Glutamatergic neuron (in vitro differentiated cells): ENCODE measurements at regions not wholly inside any gene's neighbourhood (a gene's known extent, or its start where the extent isn't known, plus 50 kb on each side); places are given as distances from the start of the nearest gene placed in this dataset.

ENCODE experiments used
- DNase-seq: peaks from one replicate; pipeline ENCODE4 v3.0.0; 2022
- H3K27ac Mint-ChIP-seq: one replicate; pipeline ENCODE4 v1.8.0; 2020; ENCODE audit warnings: mild to moderate bottlenecking, mixed read lengths, inconsistent platforms; ENCODE audit not compliant: unreplicated experiment
- H3K27me3 Mint-ChIP-seq: one replicate; pipeline ENCODE4 v1.8.0; 2020; ENCODE audit warnings: mild to moderate bottlenecking, moderate library complexity, mixed read lengths, inconsistent platforms; ENCODE audit not compliant: unreplicated experiment
- H3K36me3 Mint-ChIP-seq: one replicate; pipeline ENCODE4 v1.8.0; 2020; ENCODE audit warnings: mild to moderate bottlenecking, mixed read lengths, inconsistent platforms; ENCODE audit not compliant: unreplicated experiment
- H3K4me1 Mint-ChIP-seq: one replicate; pipeline ENCODE4 v1.8.0; 2020; ENCODE audit warnings: mild to moderate bottlenecking, low read depth, mixed read lengths, inconsistent platforms; ENCODE audit not compliant: unreplicated experiment
- H3K4me3 Mint-ChIP-seq: one replicate; pipeline ENCODE4 v1.8.0; 2020; ENCODE audit warnings: mild to moderate bottlenecking, mixed read lengths, inconsistent platforms; ENCODE audit not compliant: unreplicated experiment
- H3K9me3 Mint-ChIP-seq: one replicate; pipeline ENCODE4 v1.8.0; 2020; ENCODE audit warnings: mild to moderate bottlenecking, moderate library complexity, mixed read lengths, inconsistent platforms; ENCODE audit not compliant: unreplicated experiment
- TF ChIP-seq, protein P1 (sequence below): fragments of 200-600 bp; sonication (generic); IDR thresholded peaks from one replicate; pipeline ENCODE4 v1.5.0; 2021; ENCODE audit not compliant: partially characterized antibody, unreplicated experiment

DNA sequence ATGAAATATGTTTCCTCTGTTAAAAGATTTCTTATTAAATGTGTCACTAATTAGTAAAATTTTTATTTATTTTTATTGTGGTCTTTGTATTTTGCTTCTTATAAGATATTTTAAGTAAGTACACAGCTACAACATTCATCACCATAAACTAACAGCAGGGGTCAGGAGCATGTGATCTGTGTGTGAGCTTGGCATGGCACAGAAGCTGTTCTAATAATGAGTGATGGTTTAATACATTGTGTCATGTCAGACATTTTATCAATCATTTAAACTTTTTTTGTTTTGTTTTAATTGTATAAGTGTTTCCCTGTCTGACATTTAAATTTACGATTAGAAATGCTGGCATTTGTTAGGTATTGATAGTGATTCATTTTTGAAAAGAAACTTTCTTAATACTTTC, 585.4 kb downstream of the DSC3 start:
- no peaks in the 10 kb centered on the region for H3K4me1 Mint-ChIP-seq
- no peaks in the 10 kb centered on the region for H3K36me3 Mint-ChIP-seq

DNA sequence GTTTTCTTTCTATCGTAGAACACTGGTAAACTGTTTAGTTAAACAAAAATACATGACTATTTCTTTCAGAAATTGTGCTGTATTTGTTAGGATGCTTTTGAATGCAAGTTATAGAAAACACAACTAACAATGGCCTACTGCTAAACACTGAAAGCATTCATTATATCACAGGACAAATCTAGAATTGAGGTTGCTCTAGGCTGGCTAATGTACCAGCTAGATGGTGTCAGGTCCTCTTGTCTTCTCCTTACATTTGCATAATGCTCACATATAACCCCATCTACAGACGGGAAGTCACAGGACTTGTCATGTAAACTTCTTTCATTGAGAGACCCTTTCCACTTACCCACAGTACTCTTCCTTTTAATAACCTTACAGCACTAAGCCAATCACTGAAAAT, 586.8 kb downstream of the DSC3 start:
- DNase-seq = no peak
- H3K27ac Mint-ChIP-seq = no peak overlapping the region
- H3K27me3 Mint-ChIP-seq = no peaks in the 10 kb centered on the region
- no peaks in the 10 kb centered on the region for H3K36me3 Mint-ChIP-seq
- TF ChIP-seq, protein P1, sequence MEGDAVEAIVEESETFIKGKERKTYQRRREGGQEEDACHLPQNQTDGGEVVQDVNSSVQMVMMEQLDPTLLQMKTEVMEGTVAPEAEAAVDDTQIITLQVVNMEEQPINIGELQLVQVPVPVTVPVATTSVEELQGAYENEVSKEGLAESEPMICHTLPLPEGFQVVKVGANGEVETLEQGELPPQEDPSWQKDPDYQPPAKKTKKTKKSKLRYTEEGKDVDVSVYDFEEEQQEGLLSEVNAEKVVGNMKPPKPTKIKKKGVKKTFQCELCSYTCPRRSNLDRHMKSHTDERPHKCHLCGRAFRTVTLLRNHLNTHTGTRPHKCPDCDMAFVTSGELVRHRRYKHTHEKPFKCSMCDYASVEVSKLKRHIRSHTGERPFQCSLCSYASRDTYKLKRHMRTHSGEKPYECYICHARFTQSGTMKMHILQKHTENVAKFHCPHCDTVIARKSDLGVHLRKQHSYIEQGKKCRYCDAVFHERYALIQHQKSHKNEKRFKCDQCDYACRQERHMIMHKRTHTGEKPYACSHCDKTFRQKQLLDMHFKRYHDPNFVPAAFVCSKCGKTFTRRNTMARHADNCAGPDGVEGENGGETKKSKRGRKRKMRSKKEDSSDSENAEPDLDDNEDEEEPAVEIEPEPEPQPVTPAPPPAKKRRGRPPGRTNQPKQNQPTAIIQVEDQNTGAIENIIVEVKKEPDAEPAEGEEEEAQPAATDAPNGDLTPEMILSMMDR = no peak
- no peaks in the 10 kb centered on the region for H3K9me3 Mint-ChIP-seq
- no peaks in the 10 kb centered on the region for H3K4me1 Mint-ChIP-seq
- H3K4me3 Mint-ChIP-seq = no peak overlapping the region

More for the DNA sequence above, 585.4 kb downstream of the DSC3 start:
- H3K9me3 Mint-ChIP-seq = no peaks in the 10 kb centered on the region
- H3K4me3 Mint-ChIP-seq = no peak overlapping the region
- no peak for DNase-seq
- H3K27me3 Mint-ChIP-seq = no peaks in the 10 kb centered on the region
- H3K27ac Mint-ChIP-seq = no peak overlapping the region
- TF ChIP-seq, protein P1 = no peak

DNA sequence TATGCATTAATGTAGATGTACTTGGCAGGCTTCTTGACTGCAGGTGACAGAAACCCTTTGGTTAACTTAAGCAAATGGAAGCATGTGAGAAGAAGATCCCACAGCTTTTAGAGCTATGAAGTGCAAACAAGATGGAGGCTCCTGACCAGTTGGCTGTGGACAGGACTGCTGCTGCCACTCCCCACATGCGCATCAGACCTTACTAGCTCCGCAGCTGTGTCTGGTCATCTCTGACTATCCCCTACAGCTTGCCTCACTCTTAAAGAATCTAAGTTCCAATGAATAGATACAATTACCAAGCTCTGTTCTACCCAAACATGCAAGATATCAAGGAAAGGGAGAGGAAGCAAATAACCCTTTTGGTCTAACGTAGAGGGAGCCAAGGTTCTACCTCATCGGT, 587.6 kb downstream of the DSC3 start:
- DNase-seq = no peak
- Mint-ChIP-seq H3K9me3 (no peaks in the 10 kb centered on the region), H3K27me3 (no peaks in the 10 kb centered on the region), H3K36me3 (no peaks in the 10 kb centered on the region), H3K4me3 (no peak overlapping the region), H3K27ac (no peak overlapping the region), H3K4me1 (no peaks in the 10 kb centered on the region)
- TF ChIP-seq, protein P1 = no peak

DNA sequence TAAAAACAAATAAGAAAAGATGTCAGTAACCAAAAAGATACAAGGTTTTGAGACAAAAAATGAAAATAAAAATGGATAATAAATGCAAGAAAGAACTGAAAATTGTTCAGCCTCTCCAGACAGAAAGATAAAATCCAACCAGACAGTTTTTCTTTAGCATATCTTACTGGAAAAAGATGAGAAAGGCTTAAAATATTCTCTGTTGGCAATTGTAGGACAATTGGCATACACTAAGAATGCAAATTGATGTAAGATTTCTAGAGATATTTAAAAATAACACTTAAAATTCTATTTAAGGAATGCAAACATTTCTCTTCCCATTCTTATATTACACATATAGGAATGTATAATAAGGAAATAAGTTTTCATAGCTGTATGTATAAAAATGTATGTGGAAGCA, 590.6 kb downstream of the DSC3 start:
- DNase-seq = no peak
- TF ChIP-seq, protein P1 = no peak
- H3K27me3 Mint-ChIP-seq = no peaks in the 10 kb centered on the region
- no peaks in the 10 kb centered on the region for H3K9me3 Mint-ChIP-seq
- no peaks in the 10 kb centered on the region for H3K4me1 Mint-ChIP-seq
- H3K4me3 Mint-ChIP-seq = no peak overlapping the region
- no peaks in the 10 kb centered on the region for H3K36me3 Mint-ChIP-seq
- H3K27ac Mint-ChIP-seq = no peak overlapping the region

DNA sequence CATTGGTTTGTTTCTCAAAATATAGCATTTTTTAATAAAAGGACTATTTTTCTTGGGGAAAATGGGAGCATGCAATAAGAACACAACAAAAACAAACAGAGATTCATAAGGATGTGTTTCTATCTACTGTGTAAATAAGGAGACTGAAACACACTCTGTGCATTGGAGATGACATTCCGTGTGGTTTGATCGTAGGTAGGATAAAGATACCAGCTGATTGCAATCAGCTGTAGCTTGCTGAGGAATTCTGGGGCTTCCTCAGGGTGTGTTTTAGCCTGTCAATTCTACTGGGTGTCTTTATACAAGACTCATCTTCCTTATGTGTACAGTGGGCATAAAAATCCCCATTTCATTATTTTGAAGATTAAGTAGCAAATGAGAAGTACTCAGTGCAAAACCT, 591.6 kb downstream of the DSC3 start:
- TF ChIP-seq, protein P1 = no peak
- no peak for DNase-seq
- Mint-ChIP-seq H3K9me3 (no peaks in the 10 kb centered on the region), H3K4me1 (no peaks in the 10 kb centered on the region), H3K27ac (no peak overlapping the region), H3K36me3 (no peaks in the 10 kb centered on the region), H3K27me3 (no peaks in the 10 kb centered on the region), H3K4me3 (no peak overlapping the region)
